ENCODE measurements at regions not wholly inside any gene's neighbourhood (a gene's known extent, or its start where the extent isn't known, plus 50 kb on each side); places are given as distances from the start of the nearest gene placed in this dataset.

GRCh38 chr11:130781931-130782330, 134.3 kb downstream of the SNX19 start:
- H3K4me3 ChIP-seq (ENCODE audit: low read depth, low read length): no peak overlapping the region
- TF ChIP-seq, protein P1, sequence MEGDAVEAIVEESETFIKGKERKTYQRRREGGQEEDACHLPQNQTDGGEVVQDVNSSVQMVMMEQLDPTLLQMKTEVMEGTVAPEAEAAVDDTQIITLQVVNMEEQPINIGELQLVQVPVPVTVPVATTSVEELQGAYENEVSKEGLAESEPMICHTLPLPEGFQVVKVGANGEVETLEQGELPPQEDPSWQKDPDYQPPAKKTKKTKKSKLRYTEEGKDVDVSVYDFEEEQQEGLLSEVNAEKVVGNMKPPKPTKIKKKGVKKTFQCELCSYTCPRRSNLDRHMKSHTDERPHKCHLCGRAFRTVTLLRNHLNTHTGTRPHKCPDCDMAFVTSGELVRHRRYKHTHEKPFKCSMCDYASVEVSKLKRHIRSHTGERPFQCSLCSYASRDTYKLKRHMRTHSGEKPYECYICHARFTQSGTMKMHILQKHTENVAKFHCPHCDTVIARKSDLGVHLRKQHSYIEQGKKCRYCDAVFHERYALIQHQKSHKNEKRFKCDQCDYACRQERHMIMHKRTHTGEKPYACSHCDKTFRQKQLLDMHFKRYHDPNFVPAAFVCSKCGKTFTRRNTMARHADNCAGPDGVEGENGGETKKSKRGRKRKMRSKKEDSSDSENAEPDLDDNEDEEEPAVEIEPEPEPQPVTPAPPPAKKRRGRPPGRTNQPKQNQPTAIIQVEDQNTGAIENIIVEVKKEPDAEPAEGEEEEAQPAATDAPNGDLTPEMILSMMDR (IDR thresholded peaks at IDR 0.05; ENCODE audit: low read depth, low read length, missing control alignments): no peak
- DNase-seq (ENCODE audit: low read depth): no peak

GRCh38 chr11:130782361-130783222, 133.7 kb downstream of the SNX19 start:
- no peak overlapping the region for H3K4me3 ChIP-seq (ENCODE audit: low read depth, low read length)
- TF ChIP-seq, protein P1 (IDR thresholded peaks at IDR 0.05; ENCODE audit: low read depth, low read length, missing control alignments): no peak
- no peak for DNase-seq (ENCODE audit: low read depth)

GRCh38 chr11:130783323-130783722, 133.0 kb downstream of the SNX19 start:
- TF ChIP-seq, protein P1 (IDR thresholded peaks at IDR 0.05; ENCODE audit: low read depth, low read length, missing control alignments): no peak
- no peak overlapping the region for H3K4me3 ChIP-seq (ENCODE audit: low read depth, low read length)
- DNase-seq (ENCODE audit: low read depth): no peak

- TF ChIP-seq, protein P1 (IDR thresholded peaks at IDR 0.05; ENCODE audit: low read depth, low read length, missing control alignments): no peak
- DNase-seq (ENCODE audit: low read depth): no peak
- H3K4me3 ChIP-seq (ENCODE audit: low read depth, low read length): no peak overlapping the region
Observed at GRCh38 chr11:130785380-130786116, 130.7 kb downstream of the SNX19 start.

- DNase-seq (ENCODE audit: low read depth): no peak
- H3K4me3 ChIP-seq (ENCODE audit: low read depth, low read length): no peak overlapping the region
- TF ChIP-seq, protein P1 (IDR thresholded peaks at IDR 0.05; ENCODE audit: low read depth, low read length, missing control alignments): no peak
Observed at GRCh38 chr11:130786586-130786985, 129.7 kb downstream of the SNX19 start.

GRCh38 chr11:130787092-130787616, 129.1 kb downstream of the SNX19 start:
- H3K4me3 ChIP-seq (ENCODE audit: low read depth, low read length): no peak overlapping the region
- TF ChIP-seq, protein P1 (IDR thresholded peaks at IDR 0.05; ENCODE audit: low read depth, low read length, missing control alignments): no peak
- no peak for DNase-seq (ENCODE audit: low read depth)

Measured in GM12864 (cell line).